Mesothelial cell of epicardium (in vitro differentiated cells): ENCODE measurements at regions not wholly inside any gene's neighbourhood (a gene's known extent, or its start where the extent isn't known, plus 50 kb on each side); places are given as distances from the start of the nearest gene placed in this dataset.

Experiments used
- DNase-seq, 2 experiments: peaks; one replicate each; pipeline ENCODE4 v3.0.0; 2021; ENCODE audit warnings: low spot score in 2 of 2; ENCODE audit not compliant: unreplicated experiment in 2 of 2
- H3K27ac Mint-ChIP-seq: 2 replicates; pipeline ENCODE4 v1.8.0; 2021; ENCODE audit warnings: mixed read lengths
- H3K27me3 Mint-ChIP-seq: 2 replicates; pipeline ENCODE4 v1.8.0; 2021; ENCODE audit warnings: low read depth, mixed read lengths
- H3K36me3 Mint-ChIP-seq: 2 replicates; pipeline ENCODE4 v1.8.0; 2021; ENCODE audit warnings: mixed read lengths
- H3K4me1 Mint-ChIP-seq: 2 replicates; pipeline ENCODE4 v1.8.0; 2021; ENCODE audit warnings: mixed read lengths
- H3K4me3 Mint-ChIP-seq: 2 replicates; pipeline ENCODE4 v1.8.0; 2021; ENCODE audit warnings: mild to moderate bottlenecking, moderate library complexity, mixed read lengths
- H3K9me3 Mint-ChIP-seq: 2 replicates; pipeline ENCODE4 v1.8.0; 2021; ENCODE audit warnings: mixed read lengths
- TF ChIP-seq, protein P1 (sequence below): fragments of 200-600 bp; sonication (generic); IDR thresholded peaks from one replicate; pipeline ENCODE4 v1.5.0; 2021; ENCODE audit warnings: antibody characterized with exemption; ENCODE audit not compliant: unreplicated experiment

DNA sequence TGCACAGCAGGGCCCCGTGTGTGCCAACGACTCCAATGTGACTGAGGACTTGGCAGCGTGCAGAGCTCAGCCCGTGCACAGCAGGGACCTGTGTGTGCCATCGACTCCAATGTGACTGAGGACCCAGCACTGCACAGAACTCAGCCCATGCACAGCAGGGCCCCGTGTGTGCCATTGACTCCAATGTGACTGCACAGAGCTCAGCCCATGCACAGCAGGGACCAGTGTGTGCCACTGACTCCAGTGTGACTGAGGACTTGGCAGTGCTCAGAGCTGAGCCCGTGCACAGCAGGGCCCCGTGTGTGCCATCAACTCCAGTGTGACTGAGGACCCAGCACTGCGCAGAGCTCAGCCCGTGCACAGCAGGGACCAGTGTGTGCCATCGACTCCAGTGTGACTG is 347.8 kb upstream of the B3GAT1 start:
- H3K36me3 Mint-ChIP-seq: no peaks in the 10 kb centered on the region
- no peak overlapping the region for H3K27ac Mint-ChIP-seq
- peaks cover 3% of the 10 kb centered on the region for H3K27me3 Mint-ChIP-seq
- H3K9me3 Mint-ChIP-seq: no peaks in the 10 kb centered on the region
- TF ChIP-seq, protein P1, sequence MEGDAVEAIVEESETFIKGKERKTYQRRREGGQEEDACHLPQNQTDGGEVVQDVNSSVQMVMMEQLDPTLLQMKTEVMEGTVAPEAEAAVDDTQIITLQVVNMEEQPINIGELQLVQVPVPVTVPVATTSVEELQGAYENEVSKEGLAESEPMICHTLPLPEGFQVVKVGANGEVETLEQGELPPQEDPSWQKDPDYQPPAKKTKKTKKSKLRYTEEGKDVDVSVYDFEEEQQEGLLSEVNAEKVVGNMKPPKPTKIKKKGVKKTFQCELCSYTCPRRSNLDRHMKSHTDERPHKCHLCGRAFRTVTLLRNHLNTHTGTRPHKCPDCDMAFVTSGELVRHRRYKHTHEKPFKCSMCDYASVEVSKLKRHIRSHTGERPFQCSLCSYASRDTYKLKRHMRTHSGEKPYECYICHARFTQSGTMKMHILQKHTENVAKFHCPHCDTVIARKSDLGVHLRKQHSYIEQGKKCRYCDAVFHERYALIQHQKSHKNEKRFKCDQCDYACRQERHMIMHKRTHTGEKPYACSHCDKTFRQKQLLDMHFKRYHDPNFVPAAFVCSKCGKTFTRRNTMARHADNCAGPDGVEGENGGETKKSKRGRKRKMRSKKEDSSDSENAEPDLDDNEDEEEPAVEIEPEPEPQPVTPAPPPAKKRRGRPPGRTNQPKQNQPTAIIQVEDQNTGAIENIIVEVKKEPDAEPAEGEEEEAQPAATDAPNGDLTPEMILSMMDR: no peak
- no peak for DNase-seq
- H3K4me3 Mint-ChIP-seq: no peak overlapping the region
- peaks cover 10% of the 10 kb centered on the region for H3K4me1 Mint-ChIP-seq

DNA sequence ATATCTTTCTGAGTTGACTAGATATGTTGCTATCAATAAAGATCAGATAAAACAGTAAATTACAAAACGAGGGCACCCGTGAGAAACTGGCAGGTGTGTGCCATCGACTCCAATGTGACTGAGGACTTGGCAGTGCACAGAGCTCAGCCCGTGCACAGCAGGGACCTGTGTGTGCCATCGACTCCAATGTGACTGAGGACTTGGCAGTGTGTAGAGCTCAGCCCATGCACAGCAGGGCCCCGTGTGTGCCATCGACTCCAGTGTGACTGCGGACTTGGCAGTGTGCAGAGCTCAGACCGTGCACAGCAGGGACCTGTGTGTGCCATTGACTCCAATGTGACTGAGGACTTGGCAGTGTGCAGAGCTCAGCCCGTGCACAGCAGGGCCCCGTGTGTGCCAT is 347.2 kb upstream of the B3GAT1 start:
- no peak overlapping the region for H3K4me3 Mint-ChIP-seq
- no peak overlapping the region for H3K27ac Mint-ChIP-seq
- no peaks in the 10 kb centered on the region for H3K9me3 Mint-ChIP-seq
- H3K27me3 Mint-ChIP-seq: peaks cover 3% of the 10 kb centered on the region
- peaks cover 8% of the 10 kb centered on the region for H3K4me1 Mint-ChIP-seq
- no peak for DNase-seq
- TF ChIP-seq, protein P1: no peak
- no peaks in the 10 kb centered on the region for H3K36me3 Mint-ChIP-seq

DNA sequence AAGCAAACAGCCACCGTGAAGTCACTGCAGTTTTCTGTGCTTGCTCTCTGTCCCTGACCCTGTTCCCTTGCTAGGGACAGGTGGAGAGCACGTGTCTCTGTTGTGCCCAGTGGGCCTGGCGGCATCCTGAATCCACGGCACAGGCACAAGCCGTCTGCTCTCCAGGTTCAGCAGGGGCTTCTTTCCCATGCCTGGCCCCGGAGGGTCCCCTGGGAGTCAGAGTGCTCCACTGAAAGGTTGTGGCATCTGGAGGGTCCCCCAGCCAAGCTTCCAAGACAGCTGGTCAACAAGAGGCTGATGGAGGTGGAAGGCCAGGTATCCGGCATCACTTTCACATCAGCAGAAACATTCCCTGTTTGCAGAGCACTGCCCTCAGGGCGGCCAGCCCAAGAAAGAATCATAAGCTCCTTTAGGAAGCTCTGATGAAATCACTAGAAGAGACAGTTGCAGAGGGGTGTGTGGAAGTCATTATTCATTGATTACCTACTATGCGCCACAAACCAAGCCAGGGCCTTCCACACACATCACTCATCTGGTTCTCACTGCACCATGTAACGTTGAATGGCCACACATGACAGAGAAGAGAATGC is 346.4 kb upstream of the B3GAT1 start:
- H3K9me3 Mint-ChIP-seq: no peaks in the 10 kb centered on the region
- H3K27ac Mint-ChIP-seq: no peak overlapping the region
- no peaks in the 10 kb centered on the region for H3K36me3 Mint-ChIP-seq
- H3K4me3 Mint-ChIP-seq: no peak overlapping the region
- peaks cover 6% of the 10 kb centered on the region for H3K27me3 Mint-ChIP-seq
- H3K4me1 Mint-ChIP-seq: peaks cover 9% of the 10 kb centered on the region
- DNase-seq: no peak
- TF ChIP-seq, protein P1: no peak

DNA sequence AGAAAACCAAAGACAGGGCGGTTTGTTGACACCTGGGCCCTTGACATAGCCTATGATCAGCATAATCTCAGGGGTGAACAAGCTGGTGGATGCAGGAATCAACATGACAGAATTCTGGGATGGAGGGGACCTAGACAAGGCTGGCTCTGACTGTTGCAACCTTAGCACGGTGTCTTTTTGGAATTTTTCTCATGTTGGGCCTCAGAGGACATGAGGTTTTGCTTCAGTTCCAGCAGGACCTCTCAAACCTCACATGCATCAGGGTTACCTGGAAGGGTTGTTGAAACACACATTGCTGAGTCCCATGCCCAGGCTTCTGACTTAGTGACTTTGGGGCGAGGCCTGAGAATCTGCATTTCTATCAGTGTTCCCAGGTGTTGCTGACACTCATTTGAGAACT is 345.6 kb upstream of the B3GAT1 start:
- H3K36me3 Mint-ChIP-seq: no peaks in the 10 kb centered on the region
- DNase-seq: no peak
- no peak overlapping the region for H3K27ac Mint-ChIP-seq
- no peak overlapping the region for H3K4me3 Mint-ChIP-seq
- H3K27me3 Mint-ChIP-seq: peaks cover 6% of the 10 kb centered on the region
- H3K4me1 Mint-ChIP-seq: peaks cover 10% of the 10 kb centered on the region
- TF ChIP-seq, protein P1: no peak
- H3K9me3 Mint-ChIP-seq: no peaks in the 10 kb centered on the region

DNA sequence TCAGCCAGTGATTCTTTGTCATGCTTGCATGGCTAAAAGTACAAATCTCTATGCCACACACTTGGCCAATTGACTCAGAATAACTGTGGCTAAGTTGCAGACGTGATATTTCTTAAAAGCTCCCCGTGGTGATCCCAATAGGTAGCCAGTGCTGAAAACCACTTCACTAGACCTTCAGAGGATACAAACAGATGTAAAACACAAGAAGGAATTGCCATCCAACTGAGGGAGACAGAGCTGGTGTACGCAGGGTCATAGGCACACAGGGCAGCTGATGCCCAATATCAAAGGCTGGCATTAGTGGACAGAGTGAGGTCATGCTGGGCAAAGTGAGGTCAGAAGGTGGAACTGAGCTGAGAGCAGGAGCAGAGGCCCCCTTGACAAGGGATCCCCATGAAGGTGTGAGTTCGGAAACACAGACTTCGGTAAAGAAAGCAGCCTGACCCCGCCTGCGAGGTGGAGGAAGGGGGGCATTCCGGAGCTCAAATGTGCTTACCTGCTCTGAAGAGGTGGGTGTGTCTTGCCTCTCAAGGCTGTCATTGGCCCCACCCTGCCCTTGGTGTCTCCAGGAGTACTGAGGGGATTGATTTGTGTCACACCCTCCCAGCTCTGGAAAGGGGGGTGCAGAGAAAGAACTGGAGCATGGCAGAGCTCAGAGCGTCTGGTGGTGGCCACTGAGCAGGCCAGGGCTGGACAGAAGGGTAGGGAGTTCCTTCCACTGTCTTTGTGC is 344.9 kb upstream of the B3GAT1 start:
- no peak for DNase-seq
- Mint-ChIP-seq H3K27ac (no peak overlapping the region), H3K9me3 (no peaks in the 10 kb centered on the region), H3K27me3 (peaks cover 6% of the 10 kb centered on the region), H3K4me3 (no peak overlapping the region), H3K4me1 (peaks cover 10% of the 10 kb centered on the region), H3K36me3 (no peaks in the 10 kb centered on the region)
- TF ChIP-seq, protein P1: no peak
